PFSK-1 (cell line): ENCODE measurements at regions not wholly inside any gene's neighbourhood (a gene's known extent, or its start where the extent isn't known, plus 50 kb on each side); places are given as distances from the start of the nearest gene placed in this dataset.

Experiments used
- FOXP2 ChIP-seq: optimal IDR thresholded peaks from 2 replicates; pipeline ENCODE3; 2011; ENCODE audit warnings: borderline replicate concordance, control low read depth, inconsistent platforms; ENCODE audit not compliant: insufficient read depth; ENCODE audit errors: extremely low read length, extremely low read depth
- POLR2AphosphoS5 ChIP-seq: IDR thresholded peaks from 2 replicates; pipeline ENCODE4 v1.6.1; 2012; ENCODE audit warnings: low read depth, mild to moderate bottlenecking, control low read depth, low read length, moderate library complexity
- SIN3A ChIP-seq: IDR thresholded peaks from 2 replicates; pipeline ENCODE4 v1.6.1; 2012; ENCODE audit warnings: mild to moderate bottlenecking, low read length, moderate library complexity, borderline replicate concordance; ENCODE audit not compliant: insufficient read depth
- TAF1 ChIP-seq: IDR thresholded peaks from 2 replicates; pipeline ENCODE4 v1.6.1; 2012; ENCODE audit warnings: low read length, control low read depth, borderline replicate concordance; ENCODE audit not compliant: insufficient read depth
- TF ChIP-seq, protein P1 (sequence below), 2 experiments: IDR thresholded peaks; 2 replicates each; pipeline versions ENCODE4 v1.6.1 to v1.8.0; 2011 to 2012; ENCODE audit warnings: low read depth in 2 of 2, low read length in 2 of 2, control low read depth in 1 of 2, inconsistent platforms in 1 of 2, mild to moderate bottlenecking in 1 of 2, moderate library complexity in 1 of 2; ENCODE audit not compliant: insufficient read depth in 1 of 2

GRCh38 chr16:66304961-66305360 lies 61.5 kb upstream of the CDH5 start:
- TF ChIP-seq POLR2AphosphoS5 (no peak), FOXP2 (no peak), TAF1 (no peak), SIN3A (no peak)
- TF ChIP-seq, protein P1, sequence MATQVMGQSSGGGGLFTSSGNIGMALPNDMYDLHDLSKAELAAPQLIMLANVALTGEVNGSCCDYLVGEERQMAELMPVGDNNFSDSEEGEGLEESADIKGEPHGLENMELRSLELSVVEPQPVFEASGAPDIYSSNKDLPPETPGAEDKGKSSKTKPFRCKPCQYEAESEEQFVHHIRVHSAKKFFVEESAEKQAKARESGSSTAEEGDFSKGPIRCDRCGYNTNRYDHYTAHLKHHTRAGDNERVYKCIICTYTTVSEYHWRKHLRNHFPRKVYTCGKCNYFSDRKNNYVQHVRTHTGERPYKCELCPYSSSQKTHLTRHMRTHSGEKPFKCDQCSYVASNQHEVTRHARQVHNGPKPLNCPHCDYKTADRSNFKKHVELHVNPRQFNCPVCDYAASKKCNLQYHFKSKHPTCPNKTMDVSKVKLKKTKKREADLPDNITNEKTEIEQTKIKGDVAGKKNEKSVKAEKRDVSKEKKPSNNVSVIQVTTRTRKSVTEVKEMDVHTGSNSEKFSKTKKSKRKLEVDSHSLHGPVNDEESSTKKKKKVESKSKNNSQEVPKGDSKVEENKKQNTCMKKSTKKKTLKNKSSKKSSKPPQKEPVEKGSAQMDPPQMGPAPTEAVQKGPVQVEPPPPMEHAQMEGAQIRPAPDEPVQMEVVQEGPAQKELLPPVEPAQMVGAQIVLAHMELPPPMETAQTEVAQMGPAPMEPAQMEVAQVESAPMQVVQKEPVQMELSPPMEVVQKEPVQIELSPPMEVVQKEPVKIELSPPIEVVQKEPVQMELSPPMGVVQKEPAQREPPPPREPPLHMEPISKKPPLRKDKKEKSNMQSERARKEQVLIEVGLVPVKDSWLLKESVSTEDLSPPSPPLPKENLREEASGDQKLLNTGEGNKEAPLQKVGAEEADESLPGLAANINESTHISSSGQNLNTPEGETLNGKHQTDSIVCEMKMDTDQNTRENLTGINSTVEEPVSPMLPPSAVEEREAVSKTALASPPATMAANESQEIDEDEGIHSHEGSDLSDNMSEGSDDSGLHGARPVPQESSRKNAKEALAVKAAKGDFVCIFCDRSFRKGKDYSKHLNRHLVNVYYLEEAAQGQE (IDR thresholded peaks at IDR 0.05; ENCODE audit: insufficient read depth in 1 of 2, low read depth in 2 of 2, low read length in 2 of 2) = no peak

- TF ChIP-seq, protein P1 (IDR thresholded peaks at IDR 0.05; ENCODE audit: insufficient read depth in 1 of 2, low read depth in 2 of 2, low read length in 2 of 2) = no peak
- TF ChIP-seq FOXP2 (no peak), POLR2AphosphoS5 (no peak), TAF1 (no peak), SIN3A (no peak)
Observed at GRCh38 chr16:66304151-66304550, 62.3 kb upstream of the CDH5 start.

- no peak for TF ChIP-seq SIN3A
- no peak for TF ChIP-seq TAF1
- TF ChIP-seq FOXP2 = no peak
- no peak for TF ChIP-seq POLR2AphosphoS5
Observed at GRCh38 chr16:66300501-66300900, 66.0 kb upstream of the CDH5 start.

GRCh38 chr16:66300037-66300436 lies 66.5 kb upstream of the CDH5 start:
- TF ChIP-seq FOXP2 (no peak), SIN3A (no peak), TAF1 (no peak), POLR2AphosphoS5 (no peak)

DNA sequence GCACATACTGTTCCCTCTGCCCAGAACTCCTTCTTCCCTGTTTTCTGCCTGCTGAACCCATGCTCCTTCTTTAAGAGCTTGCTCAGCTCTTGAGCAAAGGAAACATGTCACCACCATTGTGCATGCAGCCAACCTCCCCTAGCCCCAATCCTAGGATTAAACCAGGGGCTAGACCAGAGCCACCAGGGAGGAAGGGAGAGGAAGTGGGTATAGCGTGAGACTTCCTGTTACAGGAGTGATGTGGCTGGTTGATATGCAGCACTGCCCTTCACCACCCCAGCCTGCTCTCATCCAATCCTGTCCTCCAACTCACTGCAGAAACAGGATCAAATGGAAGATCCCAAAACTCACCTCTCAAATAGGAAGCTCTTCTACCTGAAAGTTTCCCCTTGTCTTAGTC lies 67.1 kb upstream of the CDH5 start:
- TF ChIP-seq TAF1 (no peak), SIN3A (no peak)
- TF ChIP-seq, protein P1 (IDR thresholded peaks at IDR 0.05; ENCODE audit: insufficient read depth in 1 of 2, low read depth in 2 of 2, low read length in 2 of 2) = no peak

DNA sequence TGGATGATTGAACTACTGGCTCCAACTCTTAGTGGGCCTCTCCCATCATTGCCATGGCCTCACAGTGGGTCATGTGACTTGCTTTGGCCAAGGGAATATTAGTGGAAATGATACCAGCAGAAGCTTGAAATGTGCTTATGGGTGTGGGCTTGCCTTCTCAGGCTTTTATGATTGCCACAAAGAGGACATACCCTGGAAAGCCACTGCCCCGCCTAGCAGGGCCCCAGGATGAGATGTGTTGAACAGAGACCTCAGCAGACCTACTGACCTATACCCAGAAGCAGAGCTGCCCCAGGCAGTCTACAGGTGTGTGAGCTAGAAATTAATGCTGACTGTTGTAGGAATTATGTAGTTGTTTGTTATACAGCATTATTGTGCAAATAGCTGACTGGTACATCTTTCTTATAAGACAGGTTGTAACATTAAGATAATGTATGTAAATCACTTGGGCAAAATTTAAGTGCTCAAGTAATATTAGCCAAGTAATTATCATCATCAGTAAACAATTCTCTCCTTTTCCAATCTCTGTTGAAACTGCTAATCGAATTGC lies 67.8 kb upstream of the CDH5 start:
- TF ChIP-seq, protein P1 (IDR thresholded peaks at IDR 0.05; ENCODE audit: insufficient read depth in 1 of 2, low read depth in 2 of 2, low read length in 2 of 2) = no peak
- no peak for TF ChIP-seq POLR2AphosphoS5
- no peak for TF ChIP-seq FOXP2
- TF ChIP-seq SIN3A = no peak
- TF ChIP-seq TAF1 = no peak
